Adipocyte (in vitro differentiated cells): ENCODE measurements at regions not wholly inside any gene's neighbourhood (a gene's known extent, or its start where the extent isn't known, plus 50 kb on each side); places are given as distances from the start of the nearest gene placed in this dataset.
A peak's percentile ranks its signal among the peaks of the same experiment; 100 is the strongest.
"Not testable (repeated sequence)": the region's sequence is repeated elsewhere in the genome, so short reads cannot be mapped to it uniquely, and the experiment has no call there.

Experiments
- DNase-seq: peaks from one replicate; pipeline ENCODE4 v3.0.0-alpha.2; 2015; ENCODE audit warnings: low read depth
- H3K27me3 ChIP-seq: replicated peaks from 2 replicates; pipeline ENCODE4 v1.7.0; 2013; ENCODE audit warnings: mild to moderate bottlenecking, low read length, moderate library complexity; ENCODE audit not compliant: control insufficient read depth, insufficient read depth
- H3K36me3 ChIP-seq: 2 replicates; pipeline ENCODE4 v1.7.0; 2013; ENCODE audit warnings: low read length, mild to moderate bottlenecking, moderate library complexity; ENCODE audit not compliant: control insufficient read depth, insufficient read depth, severe bottlenecking
- H3K4me1 ChIP-seq: 2 replicates; pipeline ENCODE4 v1.7.0; 2013; ENCODE audit warnings: mild to moderate bottlenecking, low read length, moderate library complexity; ENCODE audit not compliant: control insufficient read depth, insufficient read depth
- H3K4me3 ChIP-seq: 2 replicates; pipeline ENCODE4 v1.7.0; 2013; ENCODE audit warnings: mild to moderate bottlenecking, low read length, moderate library complexity
- H3K9ac ChIP-seq: 2 replicates; pipeline ENCODE4 v1.7.0; 2013; ENCODE audit warnings: mild to moderate bottlenecking, low read length, moderate library complexity
- H3K9me3 ChIP-seq: 2 replicates; pipeline ENCODE4 v1.7.0; 2013; ENCODE audit warnings: mild to moderate bottlenecking, low read length, moderate library complexity; ENCODE audit not compliant: control insufficient read depth

DNA sequence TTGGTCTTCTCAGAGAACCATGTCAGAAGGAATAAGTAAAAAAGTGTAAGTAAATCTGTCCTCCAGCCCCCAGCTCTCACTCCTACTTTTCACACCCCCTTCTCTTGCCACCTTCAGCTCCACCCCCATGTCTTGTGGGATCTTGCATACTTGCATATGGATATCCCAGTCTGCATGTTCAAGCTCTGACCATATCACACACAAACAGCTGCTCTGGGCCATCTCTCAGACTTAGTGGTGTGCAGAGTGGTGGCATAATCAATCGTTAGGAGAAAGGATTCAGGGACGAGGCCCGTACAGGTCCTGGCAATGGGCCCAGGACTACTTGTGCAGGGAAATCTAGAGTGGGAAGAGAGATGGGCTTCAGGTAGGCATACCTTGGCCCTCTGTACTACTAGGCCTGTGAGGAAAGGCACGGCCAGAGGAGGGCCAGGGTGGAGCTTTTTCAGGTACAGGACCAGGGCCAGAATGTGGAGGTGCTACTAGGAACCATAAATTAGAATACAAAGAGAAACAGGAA is 112.0 kb upstream of the SGK1 start:
- Histone ChIP-seq H3K4me3 (no peak overlapping the region), H3K27me3 (no peaks in the 10 kb centered on the region), H3K9me3 (no peaks in the 10 kb centered on the region), H3K9ac (no peak overlapping the region), H3K4me1 (no peaks in the 10 kb centered on the region), H3K36me3 (no peaks in the 10 kb centered on the region)
- no peak for DNase-seq

DNA sequence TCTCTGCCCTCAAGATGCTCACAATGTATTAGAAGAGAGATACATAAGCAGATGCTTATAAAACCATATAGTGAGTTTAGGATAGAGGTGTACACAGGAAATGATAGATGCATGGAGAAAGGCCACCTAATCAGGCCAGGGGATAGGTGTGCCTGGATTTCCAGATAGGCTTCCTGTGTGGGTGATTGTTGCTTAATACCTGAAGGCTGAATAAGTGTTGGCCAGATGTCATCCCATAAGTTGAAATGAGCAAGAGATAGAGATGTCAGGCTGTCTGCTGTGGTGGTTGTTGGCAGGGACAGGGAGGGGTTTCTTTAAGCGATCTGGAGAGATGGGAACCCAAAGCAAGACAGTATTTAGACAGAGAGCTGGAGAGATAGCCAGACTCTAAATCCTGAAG is 109.8 kb upstream of the SGK1 start:
- Histone ChIP-seq H3K9me3 (no peaks in the 10 kb centered on the region), H3K36me3 (no peaks in the 10 kb centered on the region), H3K4me3 (no peak overlapping the region), H3K4me1 (peaks cover 14% of the 10 kb centered on the region), H3K9ac (no peak overlapping the region), H3K27me3 (no peaks in the 10 kb centered on the region)
- no peak for DNase-seq

DNA sequence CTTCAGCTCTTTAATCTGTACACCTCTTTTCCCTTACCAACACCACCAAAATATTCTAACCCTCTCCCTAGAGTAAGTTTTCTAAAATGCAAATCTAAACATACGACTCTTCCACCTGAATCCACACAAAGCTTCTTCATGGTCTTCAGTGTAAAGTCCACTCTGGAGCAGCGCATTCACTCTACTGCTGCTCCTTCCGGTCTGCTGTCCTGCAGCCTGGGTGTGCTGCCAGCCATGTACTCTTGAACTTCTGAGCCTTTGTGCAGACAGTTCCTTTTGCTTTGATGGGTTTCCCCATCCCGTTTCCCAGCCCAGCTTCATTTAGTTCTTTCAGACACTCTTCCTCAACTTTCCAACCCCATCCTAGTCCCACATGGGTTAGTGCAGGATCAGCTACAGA is 108.7 kb upstream of the SGK1 start:
- H3K36me3 ChIP-seq: no peaks in the 10 kb centered on the region
- peaks cover 20% of the 10 kb centered on the region for H3K4me1 ChIP-seq
- no peak overlapping the region for H3K4me3 ChIP-seq
- no peaks in the 10 kb centered on the region for H3K9me3 ChIP-seq
- H3K27me3 ChIP-seq: no peaks in the 10 kb centered on the region
- no peak overlapping the region for H3K9ac ChIP-seq
- no peak for DNase-seq

DNA sequence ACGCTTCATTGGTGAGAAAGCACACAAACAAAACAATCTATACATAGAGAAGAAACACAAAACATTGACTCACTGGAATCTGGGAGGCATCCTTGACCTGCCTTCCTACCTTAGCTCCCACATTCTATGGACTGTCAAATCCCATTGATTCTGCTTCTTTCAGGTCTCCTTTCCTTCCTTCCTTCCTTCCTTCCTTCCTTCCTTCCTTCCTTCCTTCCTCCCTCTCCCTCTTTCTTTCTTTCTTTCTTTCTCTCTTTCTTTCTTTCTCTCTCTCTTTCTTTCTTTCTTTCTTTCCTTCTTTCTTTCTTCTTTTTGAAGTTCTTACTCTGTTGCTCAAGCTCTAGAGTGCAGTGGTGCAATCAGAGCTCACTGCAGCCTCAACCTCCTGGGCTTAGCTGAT is 108.0 kb upstream of the SGK1 start:
- not testable (repeated sequence) for DNase-seq, H3K27me3 ChIP-seq, H3K9me3 ChIP-seq, H3K9ac ChIP-seq, H3K4me3 ChIP-seq, H3K36me3 ChIP-seq
- peaks cover 27% of the 10 kb centered on the region for H3K4me1 ChIP-seq

DNA sequence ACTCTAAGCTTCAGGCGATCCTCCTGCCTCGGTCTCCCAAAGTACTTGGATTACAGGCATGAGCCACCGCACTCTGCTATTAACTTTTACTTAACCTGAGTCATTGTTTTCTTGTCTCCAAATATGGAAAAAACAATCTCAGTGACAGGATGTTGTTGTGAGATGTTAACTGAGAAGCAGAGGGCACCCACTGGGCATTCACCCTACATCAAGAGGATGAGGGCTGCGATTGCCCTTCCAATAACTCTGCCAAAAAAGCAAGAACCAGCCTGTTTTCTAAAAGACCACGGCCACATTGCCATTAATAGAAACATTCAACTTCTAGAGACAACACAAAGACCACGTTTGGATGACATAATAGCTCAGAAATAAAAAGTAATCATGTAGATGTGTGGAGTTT is 107.6 kb upstream of the SGK1 start:
- Histone ChIP-seq H3K9me3 (no peaks in the 10 kb centered on the region), H3K27me3 (no peaks in the 10 kb centered on the region), H3K9ac (no peak overlapping the region)

DNA sequence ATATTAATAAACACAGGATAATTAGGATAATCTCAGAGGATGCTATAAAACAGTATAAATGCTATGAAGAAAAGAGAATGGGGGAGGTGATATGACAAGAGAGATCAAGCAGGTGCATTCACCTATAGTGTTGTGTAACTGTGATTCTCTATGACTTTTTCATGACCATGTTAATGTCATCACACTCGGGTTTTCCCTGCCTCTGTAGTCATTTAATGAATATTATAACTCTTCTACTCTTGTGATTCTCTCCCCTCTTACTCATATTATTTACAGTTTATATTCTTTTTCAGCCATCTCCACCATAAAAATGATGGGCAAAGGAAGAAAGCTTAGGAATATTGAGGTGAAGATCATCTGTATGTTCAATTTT is 106.9 kb upstream of the SGK1 start:
- Histone ChIP-seq H3K4me1 (peaks cover 32% of the 10 kb centered on the region), H3K4me3 (no peak overlapping the region), H3K27me3 (no peaks in the 10 kb centered on the region), H3K9ac (no peak overlapping the region), H3K9me3 (no peaks in the 10 kb centered on the region), H3K36me3 (no peaks in the 10 kb centered on the region)
- DNase-seq: no peak

More for the DNA sequence above, 107.6 kb upstream of the SGK1 start:
- DNase-seq: no peak
- Histone ChIP-seq H3K4me1 (peaks cover 31% of the 10 kb centered on the region), H3K36me3 (no peaks in the 10 kb centered on the region), H3K4me3 (no peak overlapping the region)

DNA sequence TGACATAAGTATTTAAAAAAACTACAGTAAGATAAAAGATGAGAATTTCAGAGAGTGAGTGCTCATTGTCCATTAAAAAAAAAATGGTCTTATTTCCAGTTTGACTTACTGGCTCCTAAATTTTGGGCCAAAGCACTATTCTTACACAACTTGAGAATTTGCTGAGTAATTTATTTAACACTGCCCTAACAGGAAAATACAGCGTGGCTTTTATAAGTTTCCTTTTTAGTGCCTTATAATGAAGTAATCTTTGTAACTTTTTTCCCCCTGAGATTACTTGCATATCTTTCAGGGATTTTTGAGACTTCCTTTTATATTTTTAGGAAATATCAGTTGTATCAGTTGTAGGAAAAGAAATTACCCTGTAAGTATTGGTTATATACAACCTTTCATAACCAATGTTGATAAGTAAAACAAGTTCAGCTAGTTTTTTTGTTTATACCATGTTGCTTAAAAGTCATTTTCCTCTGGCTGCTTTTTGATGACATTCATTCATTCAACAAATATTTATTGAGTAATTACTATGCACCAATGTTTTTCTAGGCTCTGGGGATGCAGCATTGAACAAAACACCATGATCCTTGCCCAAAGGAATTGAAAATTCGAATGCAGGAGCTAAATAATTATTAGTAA is 106.4 kb upstream of the SGK1 start:
- H3K9ac ChIP-seq: no peak overlapping the region
- no peaks in the 10 kb centered on the region for H3K36me3 ChIP-seq
- H3K4me1 ChIP-seq: peaks cover 32% of the 10 kb centered on the region
- H3K9me3 ChIP-seq: no peaks in the 10 kb centered on the region
- no peak for DNase-seq
- no peak overlapping the region for H3K4me3 ChIP-seq
- H3K27me3 ChIP-seq: no peaks in the 10 kb centered on the region

DNA sequence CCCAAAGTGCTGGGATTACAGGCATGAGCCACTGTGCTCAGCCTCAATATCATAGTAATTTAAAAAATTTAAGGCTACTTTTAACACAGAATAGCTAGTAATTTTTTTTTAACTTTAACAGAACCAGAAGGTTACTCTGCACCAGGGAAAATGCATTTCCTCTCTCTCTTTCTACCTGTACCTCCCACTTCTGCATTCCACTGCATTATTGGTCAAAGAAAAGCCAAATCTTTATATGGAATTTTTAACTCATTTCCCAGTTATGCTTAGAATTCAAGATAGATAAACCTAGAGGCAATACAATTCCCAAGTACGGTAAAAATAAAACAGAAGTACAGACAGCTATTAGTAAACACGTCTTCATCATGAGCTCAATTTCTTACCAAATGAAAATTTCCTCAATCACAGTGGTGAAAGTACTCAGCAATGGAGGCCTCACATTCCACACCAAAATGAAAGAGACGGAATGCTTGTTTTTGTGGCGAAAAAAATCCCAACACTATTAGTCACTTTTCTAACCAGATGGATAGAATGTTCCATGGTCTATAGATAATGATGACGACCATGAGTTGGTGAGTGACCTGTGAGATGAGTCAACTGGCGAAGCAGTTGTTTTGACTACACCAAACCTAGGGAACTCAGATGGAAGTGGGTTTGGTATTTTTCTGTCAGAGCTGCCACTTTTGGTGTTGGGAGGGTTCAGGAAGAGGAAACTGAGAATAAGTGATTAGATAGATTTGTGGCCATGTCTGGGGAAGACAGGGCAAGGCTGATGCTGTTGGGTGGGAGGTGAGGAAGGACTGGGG is 104.7 kb upstream of the SGK1 start:
- Histone ChIP-seq H3K36me3 (no peaks in the 10 kb centered on the region), H3K9ac (no peak overlapping the region), H3K4me1 (peaks cover 32% of the 10 kb centered on the region), H3K27me3 (no peaks in the 10 kb centered on the region), H3K9me3 (no peaks in the 10 kb centered on the region), H3K4me3 (no peak overlapping the region)
- DNase-seq: peak; percentile 90

DNA sequence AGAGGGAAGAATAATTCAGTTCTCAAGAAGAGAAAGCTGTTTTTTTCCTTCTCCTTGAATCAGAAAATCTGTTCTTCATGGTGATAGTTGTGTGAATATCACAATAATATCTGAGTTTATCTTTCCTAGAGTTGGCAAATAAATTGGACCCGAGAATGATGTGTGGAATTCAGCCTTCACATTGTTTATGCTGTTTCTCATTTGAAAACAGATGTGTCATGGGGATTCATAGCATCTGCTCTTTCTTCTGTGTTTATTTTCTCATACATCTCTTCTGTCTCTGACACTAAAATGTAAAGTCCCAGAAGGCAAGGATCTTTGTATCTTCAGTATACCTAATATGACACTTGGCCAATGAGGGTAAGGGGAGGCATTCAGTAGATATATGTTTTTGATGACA is 103.6 kb upstream of the SGK1 start:
- peaks cover 32% of the 10 kb centered on the region for H3K4me1 ChIP-seq
- no peaks in the 10 kb centered on the region for H3K9me3 ChIP-seq
- H3K27me3 ChIP-seq: no peaks in the 10 kb centered on the region
- peak overlapping the region; percentile 28 for H3K9ac ChIP-seq
- H3K36me3 ChIP-seq: no peaks in the 10 kb centered on the region
- DNase-seq: peak; percentile 70
- no peak overlapping the region for H3K4me3 ChIP-seq

DNA sequence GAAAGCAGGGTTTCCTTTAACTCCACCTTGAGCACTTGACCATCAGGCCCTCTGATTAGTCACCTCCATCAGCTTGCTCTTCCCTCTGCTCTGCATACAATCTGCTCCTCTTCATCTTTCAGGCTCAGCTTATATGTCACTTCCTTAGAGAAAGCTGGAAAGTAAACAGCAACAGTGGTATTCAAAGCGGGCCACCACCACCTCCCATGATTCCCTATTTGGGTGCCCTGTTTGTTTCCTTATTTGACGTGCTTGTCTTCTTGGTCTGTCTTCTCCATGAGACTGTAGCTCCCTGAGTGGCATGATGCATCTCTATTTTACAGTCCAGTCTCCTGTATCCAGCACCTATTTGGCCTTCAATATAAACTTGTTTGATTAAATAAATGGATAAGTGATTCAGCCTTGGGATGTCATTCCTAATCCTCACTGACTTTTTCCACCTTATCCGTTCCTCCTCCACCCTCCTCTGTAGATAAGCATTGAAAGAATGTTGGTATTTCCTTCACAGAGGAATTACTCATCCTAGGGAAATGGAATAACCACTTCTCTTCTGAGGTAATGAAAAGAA is 102.8 kb upstream of the SGK1 start:
- peak; percentile 49 for DNase-seq
- no peak overlapping the region for H3K4me3 ChIP-seq
- H3K36me3 ChIP-seq: no peaks in the 10 kb centered on the region
- no peaks in the 10 kb centered on the region for H3K9me3 ChIP-seq
- H3K4me1 ChIP-seq: peaks cover 34% of the 10 kb centered on the region
- H3K27me3 ChIP-seq: no peaks in the 10 kb centered on the region
- H3K9ac ChIP-seq: no peak overlapping the region

DNA sequence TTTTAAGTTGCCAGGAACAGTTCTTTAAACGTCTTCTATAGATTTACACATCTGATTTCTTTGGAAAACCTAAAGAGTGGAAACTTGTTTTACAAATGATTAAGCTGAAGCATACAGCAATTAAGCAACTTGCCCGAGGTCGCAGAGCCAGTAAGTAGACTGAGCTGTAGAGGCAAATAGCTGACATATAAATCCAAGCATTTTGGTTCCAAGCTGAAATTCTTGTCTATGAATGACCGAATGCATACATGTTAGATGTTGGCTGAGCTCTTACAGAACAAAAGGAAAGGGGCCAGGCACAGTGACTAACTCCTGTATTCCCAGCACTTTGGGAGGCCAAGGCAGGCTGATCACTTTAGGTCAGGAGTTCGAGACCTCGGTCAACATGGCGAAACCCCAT is 101.8 kb upstream of the SGK1 start:
- Histone ChIP-seq H3K9ac (no peak overlapping the region), H3K36me3 (no peaks in the 10 kb centered on the region), H3K9me3 (no peaks in the 10 kb centered on the region), H3K4me3 (no peak overlapping the region), H3K4me1 (peaks cover 36% of the 10 kb centered on the region), H3K27me3 (no peaks in the 10 kb centered on the region)
- DNase-seq: no peak
